GM21447 (cell line): ENCODE measurements at regions not wholly inside any gene's neighbourhood (a gene's known extent, or its start where the extent isn't known, plus 50 kb on each side); places are given as distances from the start of the nearest gene placed in this dataset.
"Not testable (repeated sequence)": the region's sequence is repeated elsewhere in the genome, so short reads cannot be mapped to it uniquely, and the experiment has no call there.

ENCODE experiments used
- ATAC-seq: cut with Tn5 transposase; IDR thresholded peaks from one replicate; pipeline ENCODE4 v1.9.1; 2021; ENCODE audit not compliant: unreplicated experiment

GRCh38 chr2:87196720-87197388 lies 175.2 kb upstream of the PLGLB1 start:
- ATAC-seq = not testable (repeated sequence)

GRCh38 chr2:87198422-87198821 lies 176.8 kb upstream of the PLGLB1 start:
- ATAC-seq = not testable (repeated sequence)

GRCh38 chr2:87199228-87199627 lies 177.6 kb upstream of the PLGLB1 start:
- ATAC-seq = not testable (repeated sequence)

- ATAC-seq = not testable (repeated sequence)
These were observed 183.0 kb upstream of the PLGLB1 start for GRCh38 chr2:87204569-87205147.

GRCh38 chr2:87212938-87213337 lies 191.3 kb upstream of the PLGLB1 start:
- ATAC-seq = not testable (repeated sequence)

GRCh38 chr2:87217005-87217404 lies 195.4 kb upstream of the PLGLB1 start:
- not testable (repeated sequence) for ATAC-seq

GRCh38 chr2:87217741-87218410 lies 196.2 kb upstream of the PLGLB1 start:
- not testable (repeated sequence) for ATAC-seq

- ATAC-seq = not testable (repeated sequence)
These were observed 199.0 kb upstream of the PLGLB1 start for GRCh38 chr2:87220651-87221050.

- not testable (repeated sequence) for ATAC-seq
These were observed 200.5 kb upstream of the PLGLB1 start for GRCh38 chr2:87222131-87222530.

- not testable (repeated sequence) for ATAC-seq
These were observed 202.2 kb upstream of the PLGLB1 start for GRCh38 chr2:87223873-87224272.

- ATAC-seq = not testable (repeated sequence)
These were observed 207.5 kb upstream of the PLGLB1 start for GRCh38 chr2:87229091-87229689.

- not testable (repeated sequence) for ATAC-seq
These were observed 208.3 kb upstream of the PLGLB1 start for GRCh38 chr2:87229964-87230363.

- not testable (repeated sequence) for ATAC-seq
These were observed 213.8 kb upstream of the PLGLB1 start for GRCh38 chr2:87235333-87235981.

- ATAC-seq = not testable (repeated sequence)
These were observed 216.1 kb upstream of the PLGLB1 start for GRCh38 chr2:87237570-87238336.

- not testable (repeated sequence) for ATAC-seq
These were observed 218.0 kb upstream of the PLGLB1 start for GRCh38 chr2:87239558-87240215.

- ATAC-seq = not testable (repeated sequence)
These were observed 224.5 kb upstream of the PLGLB1 start for GRCh38 chr2:87246066-87246717.

- not testable (repeated sequence) for ATAC-seq
These were observed 230.4 kb upstream of the PLGLB1 start for GRCh38 chr2:87252046-87252445.

- not testable (repeated sequence) for ATAC-seq
These were observed 232.9 kb upstream of the PLGLB1 start for GRCh38 chr2:87254562-87254961.

- not testable (repeated sequence) for ATAC-seq
These were observed 233.8 kb upstream of the PLGLB1 start for GRCh38 chr2:87255410-87255809.
